Astrocyte (in vitro differentiated cells and primary cell): ENCODE measurements at regions not wholly inside any gene's neighbourhood (a gene's known extent, or its start where the extent isn't known, plus 50 kb on each side); places are given as distances from the start of the nearest gene placed in this dataset.

ENCODE experiments used
- DNase-seq: peaks from one replicate; pipeline ENCODE4 v3.0.0-alpha.2; 2010; ENCODE audit warnings: low read depth
- FAIRE-seq: peaks from 2 replicates; lab custom pipeline; 2011; peaks lifted over from hg19 to GRCh38; lab: Jason Lieb, UNC
- H2AFZ ChIP-seq: 2 replicates; pipeline ENCODE4 v1.6.0; 2012; ENCODE audit warnings: low read depth, low read length, inconsistent platforms
- H3K27ac ChIP-seq: 2 replicates; pipeline ENCODE4 v1.5.1; 2011; ENCODE audit warnings: low read depth, low read length, inconsistent platforms
- H3K27me3 ChIP-seq: 2 replicates; pipeline ENCODE4 v1.6.0; 2011; ENCODE audit warnings: low read length, inconsistent platforms; ENCODE audit not compliant: insufficient read depth
- H3K36me3 ChIP-seq: 2 replicates; pipeline ENCODE4 v1.5.1; 2011; ENCODE audit warnings: low read length, inconsistent platforms; ENCODE audit not compliant: insufficient read depth
- H3K4me1 ChIP-seq: 2 replicates; pipeline ENCODE4 v1.5.1; 2011; ENCODE audit warnings: low read length, inconsistent platforms; ENCODE audit not compliant: insufficient read depth
- H3K4me2 ChIP-seq: 2 replicates; pipeline ENCODE4 v1.6.0; 2012; ENCODE audit warnings: low read length, inconsistent platforms
- H3K4me3 ChIP-seq: 2 replicates; pipeline ENCODE4 v1.5.1; 2011; ENCODE audit warnings: low read depth, mild to moderate bottlenecking, low read length, inconsistent platforms; ENCODE audit not compliant: insufficient read depth
- H3K79me2 ChIP-seq: 2 replicates; pipeline ENCODE4 v1.6.0; 2012; ENCODE audit warnings: mild to moderate bottlenecking, low read length, inconsistent platforms; ENCODE audit not compliant: insufficient read depth
- H3K9ac ChIP-seq: 2 replicates; pipeline ENCODE4 v1.6.0; 2012; ENCODE audit warnings: mild to moderate bottlenecking, low read length, inconsistent platforms
- H3K9me3 ChIP-seq: 2 replicates; pipeline ENCODE4 v1.5.1; 2012; ENCODE audit warnings: low read depth, mild to moderate bottlenecking, low read length, inconsistent platforms; ENCODE audit not compliant: insufficient read depth
- H4K20me1 ChIP-seq: 2 replicates; pipeline ENCODE4 v1.6.0; 2012; ENCODE audit warnings: low read length, inconsistent platforms; ENCODE audit not compliant: insufficient read depth
- H3K27ac Mint-ChIP-seq: one replicate; pipeline ENCODE4 v1.8.0; 2021; ENCODE audit warnings: mild to moderate bottlenecking, mixed read lengths; ENCODE audit not compliant: unreplicated experiment
- H3K27me3 Mint-ChIP-seq: one replicate; pipeline ENCODE4 v1.8.0; 2021; ENCODE audit warnings: low read depth, mixed read lengths; ENCODE audit not compliant: unreplicated experiment
- H3K36me3 Mint-ChIP-seq: one replicate; pipeline ENCODE4 v1.8.0; 2021; ENCODE audit warnings: low read depth, mixed read lengths; ENCODE audit not compliant: unreplicated experiment
- H3K4me1 Mint-ChIP-seq: one replicate; pipeline ENCODE4 v1.8.0; 2021; ENCODE audit warnings: low read depth, mixed read lengths; ENCODE audit not compliant: unreplicated experiment
- H3K4me3 Mint-ChIP-seq: one replicate; pipeline ENCODE4 v1.8.0; 2021; ENCODE audit warnings: mild to moderate bottlenecking, moderate library complexity, mixed read lengths; ENCODE audit not compliant: unreplicated experiment
- H3K9me3 Mint-ChIP-seq: one replicate; pipeline ENCODE4 v1.8.0; 2021; ENCODE audit warnings: mild to moderate bottlenecking, mixed read lengths; ENCODE audit not compliant: unreplicated experiment
- CTCF ChIP-seq: IDR thresholded peaks from 2 replicates; pipeline ENCODE4 v1.5.1; 2011; ENCODE audit warnings: low read depth, mild to moderate bottlenecking, inconsistent platforms, low read length, moderate library complexity; ENCODE audit not compliant: insufficient read depth
- EZH2 ChIP-seq: IDR thresholded peaks from 2 replicates; pipeline ENCODE4 v1.6.1; 2012; ENCODE audit warnings: mild to moderate bottlenecking, low read length, inconsistent platforms; ENCODE audit not compliant: insufficient read depth

GRCh38 chr14:24694680-24695079 lies 60.7 kb upstream of the GZMB start:
- TF ChIP-seq CTCF (no peak), EZH2 (no peak)
- no peak overlapping the region for H3K4me3 ChIP-seq
- H3K9me3 Mint-ChIP-seq: no peaks in the 10 kb centered on the region
- no peaks in the 10 kb centered on the region for H3K27me3 Mint-ChIP-seq
- FAIRE-seq: no peak
- no peak for DNase-seq
- no peaks in the 10 kb centered on the region for H3K27me3 ChIP-seq
- H3K4me2 ChIP-seq: no peak overlapping the region
- no peaks in the 10 kb centered on the region for H3K36me3 ChIP-seq
- no peak overlapping the region for H3K4me3 Mint-ChIP-seq
- no peak overlapping the region for H2AFZ ChIP-seq
- no peaks in the 10 kb centered on the region for H3K4me1 ChIP-seq
- no peak overlapping the region for H3K27ac ChIP-seq
- no peaks in the 10 kb centered on the region for H3K79me2 ChIP-seq
- no peak overlapping the region for H3K27ac Mint-ChIP-seq
- H3K36me3 Mint-ChIP-seq: no peaks in the 10 kb centered on the region
- peaks cover 3% of the 10 kb centered on the region for H3K4me1 Mint-ChIP-seq
- no peaks in the 10 kb centered on the region for H4K20me1 ChIP-seq
- H3K9ac ChIP-seq: no peak overlapping the region
- H3K9me3 ChIP-seq: peaks cover 4% of the 10 kb centered on the region

GRCh38 chr14:24693983-24694382 lies 60.0 kb upstream of the GZMB start:
- H4K20me1 ChIP-seq: no peaks in the 10 kb centered on the region
- no peak overlapping the region for H3K4me3 Mint-ChIP-seq
- H3K4me3 ChIP-seq: no peak overlapping the region
- no peaks in the 10 kb centered on the region for H3K79me2 ChIP-seq
- H3K27ac Mint-ChIP-seq: no peak overlapping the region
- no peak overlapping the region for H3K9ac ChIP-seq
- no peak overlapping the region for H3K4me2 ChIP-seq
- FAIRE-seq: no peak
- no peaks in the 10 kb centered on the region for H3K36me3 ChIP-seq
- H3K9me3 Mint-ChIP-seq: no peaks in the 10 kb centered on the region
- peaks cover 4% of the 10 kb centered on the region for H3K9me3 ChIP-seq
- no peaks in the 10 kb centered on the region for H3K36me3 Mint-ChIP-seq
- no peak overlapping the region for H2AFZ ChIP-seq
- H3K27ac ChIP-seq: no peak overlapping the region
- no peaks in the 10 kb centered on the region for H3K4me1 ChIP-seq
- TF ChIP-seq EZH2: no peak
- TF ChIP-seq CTCF: no peak
- DNase-seq: no peak
- no peaks in the 10 kb centered on the region for H3K27me3 Mint-ChIP-seq
- H3K4me1 Mint-ChIP-seq: peaks cover 3% of the 10 kb centered on the region
- no peaks in the 10 kb centered on the region for H3K27me3 ChIP-seq

GRCh38 chr14:24693353-24693737 lies 59.4 kb upstream of the GZMB start:
- Histone ChIP-seq H3K9me3 (peaks cover 4% of the 10 kb centered on the region), H3K79me2 (no peaks in the 10 kb centered on the region), H3K36me3 (no peaks in the 10 kb centered on the region), H3K4me3 (no peak overlapping the region), H3K9ac (no peak overlapping the region), H4K20me1 (no peaks in the 10 kb centered on the region), H3K27me3 (no peaks in the 10 kb centered on the region), H3K4me1 (no peaks in the 10 kb centered on the region), H2AFZ (no peak overlapping the region), H3K27ac (no peak overlapping the region), H3K4me2 (no peak overlapping the region)
- TF ChIP-seq CTCF: no peak
- no peak for TF ChIP-seq EZH2
- no peak overlapping the region for H3K27ac Mint-ChIP-seq
- H3K4me3 Mint-ChIP-seq: no peak overlapping the region
- no peak for FAIRE-seq
- no peaks in the 10 kb centered on the region for H3K36me3 Mint-ChIP-seq
- no peak for DNase-seq
- peaks cover 3% of the 10 kb centered on the region for H3K4me1 Mint-ChIP-seq
- no peaks in the 10 kb centered on the region for H3K9me3 Mint-ChIP-seq
- H3K27me3 Mint-ChIP-seq: no peaks in the 10 kb centered on the region
